SU-DHL-6 (cell line): ENCODE measurements at regions not wholly inside any gene's neighbourhood (a gene's known extent, or its start where the extent isn't known, plus 50 kb on each side); places are given as distances from the start of the nearest gene placed in this dataset.

Source experiments
- H2AFZ ChIP-seq: fragments of 200-600 bp; sonication (generic); 2 replicates; pipeline ENCODE4 v1.6.1; 2014; ENCODE audit warnings: low read depth, mild to moderate bottlenecking, moderate library complexity, mixed read lengths, antibody characterized with exemption, low read length; ENCODE audit not compliant: severe bottlenecking
- H3F3A ChIP-seq: fragments of 200-600 bp; shearing (Covaris generic); 2 replicates; pipeline ENCODE4 v1.6.0; 2016; ENCODE audit warnings: antibody characterized with exemption, mild to moderate bottlenecking; ENCODE audit not compliant: insufficient read depth
- H3K27ac ChIP-seq: fragments of 200-600 bp; sonication (generic); 2 replicates; pipeline ENCODE4 v1.5.1; 2016; ENCODE audit warnings: low read depth, mild to moderate bottlenecking, low read length, moderate library complexity, mixed read lengths
- H3K27me3 ChIP-seq: fragments of 200-600 bp; sonication (generic), shearing (Covaris generic); 2 replicates; pipeline ENCODE4 v1.6.0; 2014; ENCODE audit warnings: mild to moderate bottlenecking, low read length
- H3K36me3 ChIP-seq: fragments of 200-600 bp; sonication (generic); 2 replicates; pipeline ENCODE4 v1.6.1; 2014; ENCODE audit warnings: mild to moderate bottlenecking, low read length, mixed read lengths
- H3K4me2 ChIP-seq: fragments of 300-600, 200-600 bp; shearing (Covaris generic), sonication (generic); 2 replicates; pipeline ENCODE4 v1.6.0; 2014; ENCODE audit warnings: low read length, low read depth, mild to moderate bottlenecking; ENCODE audit not compliant: poor library complexity, severe bottlenecking
- H3K4me3 ChIP-seq: fragments of 200-600 bp; sonication (generic); 2 replicates; pipeline ENCODE4 v1.5.1; 2014; ENCODE audit warnings: antibody characterized with exemption, low read length, mild to moderate bottlenecking, mixed read lengths; ENCODE audit not compliant: insufficient read depth, poor library complexity, severe bottlenecking
- H3K79me2 ChIP-seq: fragments of 200-600 bp; sonication (generic); 2 replicates; pipeline ENCODE4 v1.6.1; 2014; ENCODE audit warnings: mild to moderate bottlenecking, low read length, moderate library complexity; ENCODE audit not compliant: insufficient read depth
- H3K9ac ChIP-seq: fragments of 200-600 bp; sonication (generic); 2 replicates; pipeline ENCODE4 v1.7.0; 2014; ENCODE audit warnings: mild to moderate bottlenecking, low read length
- H3K9me2 ChIP-seq: fragments of 200-600 bp; sonication (generic); replicated peaks from 2 replicates; pipeline ENCODE4 v1.6.1; 2014; ENCODE audit warnings: low read length; ENCODE audit not compliant: insufficient read depth
- H3K9me3 ChIP-seq: fragments of 200-600 bp; sonication (generic); 2 replicates; pipeline ENCODE4 v1.6.1; 2014; ENCODE audit warnings: low read length, mixed read lengths; ENCODE audit not compliant: insufficient read depth
- H4K20me1 ChIP-seq: fragments of 200-600 bp; sonication (generic); 2 replicates; pipeline ENCODE4 v1.6.1; 2014; ENCODE audit warnings: low read depth, mild to moderate bottlenecking, antibody characterized with exemption, low read length, moderate library complexity, mixed read lengths
- CTCF ChIP-seq: fragments of 200-600 bp; sonication (generic); IDR thresholded peaks from one replicate; pipeline ENCODE4 v1.5.1; 2017; ENCODE audit warnings: antibody characterized with exemption, mild to moderate bottlenecking, low read length, moderate library complexity; ENCODE audit not compliant: insufficient read depth, poor library complexity, severe bottlenecking
- EZH2phosphoT487 ChIP-seq: fragments of 200-600 bp; sonication (generic), shearing (Covaris generic); conservative IDR thresholded peaks from 2 replicates; pipeline ENCODE4 v1.6.1; 2018; ENCODE audit warnings: mild to moderate bottlenecking, antibody characterized with exemption, low read length, moderate library complexity, mixed read lengths

DNA sequence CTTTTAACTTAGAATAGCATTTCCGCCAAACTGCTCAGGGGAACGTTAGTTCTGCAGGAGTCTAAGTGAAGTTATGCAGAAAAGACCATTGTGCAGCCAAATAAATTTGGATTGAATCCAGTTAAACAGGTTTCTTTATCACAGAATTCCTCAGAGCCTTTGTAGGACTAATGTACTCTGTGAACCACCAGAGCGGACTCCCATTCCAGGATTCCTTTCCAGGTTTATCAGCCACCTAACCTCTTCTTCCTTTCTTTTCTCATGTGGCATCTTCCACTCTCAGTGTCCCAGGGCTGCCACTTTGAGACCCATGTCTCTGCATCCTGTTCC lies 350.4 kb downstream of the TSN start:
- Histone ChIP-seq H3K4me2 (no peak overlapping the region), H3K9me2 (no peaks in the 10 kb centered on the region)

DNA sequence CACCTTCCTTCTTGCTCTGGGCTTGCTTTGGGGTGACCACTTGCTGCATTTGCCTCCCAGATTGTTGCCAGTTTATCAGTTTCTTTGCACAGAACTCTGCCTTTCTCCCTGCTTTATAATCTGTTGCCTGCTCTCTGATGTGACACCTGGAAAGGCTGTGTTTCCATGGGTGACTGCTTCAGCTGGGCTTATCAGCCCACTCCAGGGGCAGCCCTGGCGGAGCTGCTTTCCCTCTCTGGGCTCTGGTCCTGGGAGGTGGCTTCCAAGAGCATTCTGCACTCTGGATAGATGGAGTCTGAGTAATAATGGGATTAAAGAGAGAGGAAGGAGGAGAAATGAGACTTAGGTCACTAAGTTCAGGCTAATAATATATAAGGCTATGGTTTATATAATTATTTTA lies 352.7 kb downstream of the TSN start:
- H4K20me1 ChIP-seq, result no peaks in the 10 kb centered on the region
- H3K4me3 ChIP-seq, result no peak overlapping the region
- no peaks in the 10 kb centered on the region for H3F3A ChIP-seq
- no peak overlapping the region for H2AFZ ChIP-seq
- H3K9me3 ChIP-seq, result no peaks in the 10 kb centered on the region
- H3K4me2 ChIP-seq, result no peak overlapping the region
- H3K9ac ChIP-seq, result no peak overlapping the region
- H3K36me3 ChIP-seq, result no peaks in the 10 kb centered on the region
- H3K79me2 ChIP-seq, result no peaks in the 10 kb centered on the region
- H3K9me2 ChIP-seq, result no peaks in the 10 kb centered on the region
- no peaks in the 10 kb centered on the region for H3K27me3 ChIP-seq
- TF ChIP-seq CTCF, result no peak
- TF ChIP-seq EZH2phosphoT487, result no peak
- no peak overlapping the region for H3K27ac ChIP-seq

More for the DNA sequence above, 350.4 kb downstream of the TSN start:
- Histone ChIP-seq H2AFZ (no peak overlapping the region), H3K27me3 (no peaks in the 10 kb centered on the region), H3K9ac (no peak overlapping the region), H3K4me3 (no peak overlapping the region), H4K20me1 (no peaks in the 10 kb centered on the region), H3K9me3 (no peaks in the 10 kb centered on the region), H3K36me3 (no peaks in the 10 kb centered on the region), H3K27ac (no peak overlapping the region), H3K79me2 (no peaks in the 10 kb centered on the region), H3F3A (no peaks in the 10 kb centered on the region)
- no peak for TF ChIP-seq EZH2phosphoT487
- TF ChIP-seq CTCF, result no peak

DNA sequence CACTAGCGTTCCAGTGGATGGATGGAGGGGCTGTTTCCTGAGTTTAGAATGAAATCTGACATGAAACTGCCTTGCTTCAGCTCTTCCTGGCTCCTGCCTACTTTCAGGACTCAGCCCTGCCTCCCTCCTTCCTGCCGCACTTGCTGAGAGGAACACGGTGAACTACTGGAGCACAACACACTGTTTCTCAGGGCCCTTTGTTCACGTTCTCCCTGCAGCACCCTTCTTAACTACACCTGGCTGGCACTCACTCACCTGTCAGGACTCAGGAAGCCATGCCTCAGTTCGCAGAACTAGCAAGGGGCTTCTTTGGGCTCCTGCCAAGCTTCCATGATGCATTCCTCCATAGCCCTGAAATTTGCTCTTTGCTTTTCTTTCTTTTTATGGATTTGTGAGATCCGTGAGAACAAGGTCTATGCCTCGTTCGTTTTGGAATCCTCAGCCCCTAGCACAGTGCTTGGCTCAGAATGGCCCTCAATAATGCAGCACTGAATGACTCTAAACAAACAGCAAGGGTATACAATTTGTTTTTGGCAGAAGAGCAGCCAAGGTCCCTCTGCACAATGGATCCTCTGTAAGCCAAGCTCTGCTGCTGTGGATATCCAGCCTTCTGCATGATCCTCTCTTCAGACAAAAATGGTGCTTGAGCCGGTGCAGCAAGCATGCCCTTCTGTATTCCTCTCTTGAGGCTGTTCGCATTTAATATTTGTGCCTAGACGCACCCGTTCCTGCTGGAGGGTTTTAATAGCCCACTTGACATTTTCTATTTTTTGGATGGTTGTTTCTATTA lies 357.0 kb downstream of the TSN start:
- Histone ChIP-seq H3F3A (no peaks in the 10 kb centered on the region), H3K9me2 (no peaks in the 10 kb centered on the region), H3K9ac (no peak overlapping the region), H3K79me2 (no peaks in the 10 kb centered on the region), H3K4me2 (no peak overlapping the region), H2AFZ (no peak overlapping the region), H3K4me3 (no peak overlapping the region), H3K9me3 (no peaks in the 10 kb centered on the region), H3K27me3 (no peaks in the 10 kb centered on the region), H3K27ac (no peak overlapping the region), H3K36me3 (no peaks in the 10 kb centered on the region), H4K20me1 (no peaks in the 10 kb centered on the region)
- no peak for TF ChIP-seq EZH2phosphoT487
- TF ChIP-seq CTCF, result no peak
